Posterior vena cava (tissue), 2 donors: ENCODE measurements at regions not wholly inside any gene's neighbourhood (a gene's known extent, or its start where the extent isn't known, plus 50 kb on each side); places are given as distances from the start of the nearest gene placed in this dataset.
A peak's percentile ranks its signal among the peaks of the same experiment; 100 is the strongest.
"Not testable (repeated sequence)": the region's sequence is repeated elsewhere in the genome, so short reads cannot be mapped to it uniquely, and the experiment has no call there.

ENCODE experiments used
- DNase-seq: peaks from one replicate; pipeline ENCODE4 v3.0.0-alpha.2; 2020; ENCODE audit warnings: low spot score
- intact Hi-C, 2 donors: fragments of 100-400 bp; cut with DNase I; formaldehyde crosslinking; loops; one replicate each; pipeline versions ENCODE4 v1.14.1 to v1.14.2; 2022 to 2023
- donor health status: DM: yes; HTN: yes; CAD: no.
- donor health status: DM: yes; HTN: yes; CAD: no.

DNA sequence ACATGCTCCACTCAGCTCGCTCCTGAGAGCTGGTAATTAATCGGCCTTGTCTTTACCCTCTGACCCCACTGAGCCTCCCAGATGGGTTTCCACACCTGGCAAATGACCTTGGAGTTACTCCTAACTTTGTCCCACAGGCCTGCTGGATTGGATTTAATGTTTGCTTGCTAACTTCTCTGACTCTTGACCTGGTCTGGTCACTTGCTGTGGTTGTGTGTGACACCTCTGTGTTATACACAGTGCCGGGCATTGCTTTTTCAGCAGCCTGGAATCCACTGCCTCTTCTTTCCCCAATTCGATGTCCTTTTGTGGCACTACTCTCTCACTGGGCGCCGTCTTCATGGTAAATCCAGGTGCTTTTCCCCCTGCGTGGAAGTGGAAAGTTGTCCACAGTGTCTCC is 145.8 kb upstream of the PLGLB2 start:
- intact Hi-C loops, DNase-seq: not testable (repeated sequence)

- intact Hi-C loops, DNase-seq: not testable (repeated sequence)
Measured at GRCh38 chr2:87602728-87603127, 145.2 kb upstream of the PLGLB2 start.

- DNase-seq, intact Hi-C loops: not testable (repeated sequence)
Measured at GRCh38 chr2:87603418-87604278, 144.2 kb upstream of the PLGLB2 start.

GRCh38 chr2:87604279-87604818 is 143.5 kb upstream of the PLGLB2 start:
- intact Hi-C loops: not testable (repeated sequence)
- DNase-seq: peak; percentile 84

DNA sequence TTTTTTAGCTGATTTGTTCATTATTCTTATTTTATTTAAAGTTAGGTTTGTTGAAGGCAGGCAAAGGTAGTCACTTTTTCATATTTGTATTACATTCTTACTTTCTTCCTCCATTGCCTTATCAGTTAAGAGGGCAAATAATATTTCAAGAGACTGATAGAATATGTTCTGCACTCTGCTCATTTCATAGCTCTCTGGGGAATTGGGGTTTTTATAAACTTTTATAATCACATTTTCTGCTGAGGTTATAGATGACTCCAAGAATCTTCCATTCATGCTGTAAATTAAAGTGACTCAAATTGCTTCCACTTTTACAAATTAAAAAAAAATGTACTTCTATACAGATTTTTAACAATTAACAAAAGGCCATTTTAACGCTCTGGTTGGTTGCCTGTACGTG is 142.9 kb upstream of the PLGLB2 start:
- intact Hi-C loops, DNase-seq: not testable (repeated sequence)

GRCh38 chr2:87608377-87609166 is 139.3 kb upstream of the PLGLB2 start:
- intact Hi-C loops, DNase-seq: not testable (repeated sequence)

DNA sequence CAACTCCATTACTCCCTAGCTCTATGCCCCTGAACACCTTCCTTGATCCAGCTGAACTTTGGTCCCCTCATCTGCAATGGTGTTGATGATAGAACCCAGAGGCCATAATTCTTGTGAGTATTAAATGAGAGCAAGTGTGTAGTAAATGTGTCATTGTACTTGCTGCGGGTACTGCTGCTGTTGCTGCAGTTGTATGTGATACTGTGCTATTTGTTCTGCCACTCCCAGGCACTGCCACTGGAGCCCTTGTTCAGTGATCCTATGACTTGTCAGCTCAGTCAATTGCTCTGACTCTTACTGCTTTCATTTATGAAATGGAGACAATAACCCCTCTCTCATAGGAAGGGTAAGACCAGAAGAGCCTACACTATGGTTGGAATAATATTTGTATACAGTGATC is 136.9 kb upstream of the PLGLB2 start:
- DNase-seq, intact Hi-C loops: not testable (repeated sequence)

- DNase-seq, intact Hi-C loops: not testable (repeated sequence)
Measured at GRCh38 chr2:87611416-87611815, 136.5 kb upstream of the PLGLB2 start.

DNA sequence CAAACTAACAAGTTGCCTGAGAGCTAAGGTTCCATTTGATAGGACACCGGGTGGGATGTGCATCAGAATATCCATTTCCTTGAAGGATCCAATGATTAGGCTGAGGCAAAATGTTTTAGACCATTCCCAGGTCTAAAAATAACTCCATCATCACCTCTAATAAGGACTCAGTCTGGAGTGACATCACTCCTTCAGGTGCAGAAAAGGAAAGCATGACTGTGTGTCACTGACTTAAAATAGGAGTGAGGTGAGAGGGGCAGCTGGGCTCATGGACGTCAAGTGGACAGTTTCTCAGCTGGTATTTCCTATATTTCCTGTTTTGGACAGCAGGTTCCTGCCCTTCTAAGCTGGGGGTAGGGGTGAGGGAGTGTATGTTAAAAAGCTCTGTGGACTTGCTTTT is 135.9 kb upstream of the PLGLB2 start:
- DNase-seq, intact Hi-C loops: not testable (repeated sequence)

DNA sequence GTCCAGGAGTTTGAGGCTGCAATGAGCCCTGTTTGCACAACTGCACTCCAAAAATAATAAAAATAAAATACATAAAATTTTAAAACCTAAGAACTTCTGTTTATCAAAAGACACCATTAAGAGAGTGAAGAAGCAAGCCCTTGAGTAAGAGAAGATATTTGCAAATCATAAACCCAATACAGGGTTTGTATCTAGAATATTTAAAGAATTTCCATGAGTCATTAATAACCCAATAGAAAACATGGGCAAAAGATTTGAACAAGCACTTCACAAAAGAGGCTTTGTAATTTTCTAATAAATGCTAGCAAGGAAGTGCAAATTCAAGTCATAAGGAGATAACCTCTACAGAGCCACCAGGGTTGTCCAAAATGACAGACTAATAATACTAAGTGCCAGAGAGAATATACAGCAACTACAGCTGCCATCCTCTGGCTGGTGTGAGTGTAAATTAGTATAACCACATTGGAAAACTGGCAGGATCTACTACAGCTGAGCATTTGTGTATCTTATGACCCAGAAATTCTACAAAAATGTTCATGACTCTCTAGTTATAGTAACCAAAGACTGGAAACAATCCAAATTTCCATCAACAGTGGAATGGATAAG is 133.0 kb upstream of the PLGLB2 start:
- intact Hi-C loops, DNase-seq: not testable (repeated sequence)

DNA sequence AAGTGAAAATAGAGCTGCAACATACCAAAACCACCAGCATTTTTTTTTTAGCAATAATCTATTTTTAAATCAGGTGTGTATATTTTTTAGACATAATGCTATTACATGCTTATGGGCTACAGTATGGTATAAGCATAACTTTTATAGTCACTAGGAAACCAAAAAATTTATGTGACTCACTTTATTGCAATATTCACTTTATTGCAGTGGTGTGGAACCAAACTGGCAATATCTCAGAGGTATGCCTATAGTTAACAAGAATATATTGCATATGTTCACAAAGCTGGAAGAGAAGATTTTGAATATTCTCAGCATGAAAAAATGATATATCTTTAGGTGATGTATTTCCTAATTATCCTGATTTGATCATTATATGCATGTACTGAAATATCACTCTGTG is 128.8 kb upstream of the PLGLB2 start:
- intact Hi-C loops, DNase-seq: not testable (repeated sequence)

GRCh38 chr2:87621139-87621538 is 126.7 kb upstream of the PLGLB2 start:
- intact Hi-C loops, DNase-seq: not testable (repeated sequence)

DNA sequence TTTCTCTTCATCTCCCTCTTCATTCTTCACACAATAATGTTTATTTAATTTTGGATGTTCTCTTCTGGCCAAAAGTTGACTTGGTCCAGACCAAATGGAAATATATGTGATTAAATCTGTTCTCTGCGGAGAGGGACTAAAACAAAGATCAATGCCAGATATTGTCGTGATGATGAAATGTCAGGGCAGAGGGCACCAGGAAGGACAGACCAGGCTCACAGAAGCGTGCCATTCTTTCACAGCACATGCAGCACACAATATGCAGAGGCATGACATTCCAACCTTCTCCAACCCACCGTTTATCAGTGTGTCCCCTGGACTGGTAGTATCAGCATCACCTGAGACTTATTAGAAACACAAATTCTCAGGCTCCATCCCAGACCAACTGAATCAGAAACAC is 125.2 kb upstream of the PLGLB2 start:
- DNase-seq, intact Hi-C loops: not testable (repeated sequence)

DNA sequence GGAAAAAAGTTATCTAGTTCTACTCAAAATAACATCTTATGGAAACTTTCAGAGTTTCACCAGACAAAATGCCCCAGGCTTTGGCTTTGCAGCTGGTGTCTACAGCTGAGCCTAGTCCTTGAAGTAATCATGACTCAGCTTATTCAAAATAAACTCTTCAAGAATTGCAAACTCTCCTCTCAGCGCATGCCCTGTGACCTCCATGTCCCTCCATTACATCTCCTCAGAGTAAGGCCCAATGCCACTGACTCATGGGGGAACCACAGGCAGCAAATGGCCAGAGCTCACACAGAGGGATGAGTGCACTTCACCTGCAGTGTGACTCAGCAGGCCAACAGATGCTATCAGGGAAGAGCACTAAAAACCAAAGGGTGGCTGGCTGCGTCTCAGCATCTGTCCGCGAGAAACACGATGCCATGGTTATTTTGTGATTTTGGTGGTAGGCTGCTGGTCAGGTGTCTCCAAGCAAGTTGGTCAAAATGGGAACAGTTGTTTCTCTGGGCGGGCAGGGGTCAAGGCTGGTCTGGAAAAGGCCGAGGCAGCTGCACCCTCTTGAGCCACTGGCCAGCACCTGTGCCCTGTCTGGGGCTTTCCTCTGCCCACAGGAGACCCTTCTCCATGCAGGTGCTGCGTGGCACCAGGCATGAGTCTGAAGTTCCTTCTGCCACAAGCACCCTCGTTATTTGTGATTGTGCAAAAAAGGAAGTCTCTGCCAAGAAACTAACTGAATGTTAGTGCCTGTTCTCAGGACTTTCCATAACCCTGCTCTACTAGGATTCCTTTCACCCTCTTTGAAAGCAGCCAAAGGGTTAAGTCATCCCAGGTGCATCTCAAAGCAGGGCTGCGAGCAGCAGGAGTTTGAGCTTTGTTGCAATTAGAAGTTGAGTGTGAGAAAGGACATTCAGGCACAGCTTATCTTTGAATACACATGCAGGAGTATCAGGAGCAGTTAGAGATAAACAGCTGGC is 118.1 kb upstream of the PLGLB2 start:
- intact Hi-C loops, DNase-seq: not testable (repeated sequence)

GRCh38 chr2:87630892-87631291 is 117.0 kb upstream of the PLGLB2 start:
- intact Hi-C loops, DNase-seq: not testable (repeated sequence)

DNA sequence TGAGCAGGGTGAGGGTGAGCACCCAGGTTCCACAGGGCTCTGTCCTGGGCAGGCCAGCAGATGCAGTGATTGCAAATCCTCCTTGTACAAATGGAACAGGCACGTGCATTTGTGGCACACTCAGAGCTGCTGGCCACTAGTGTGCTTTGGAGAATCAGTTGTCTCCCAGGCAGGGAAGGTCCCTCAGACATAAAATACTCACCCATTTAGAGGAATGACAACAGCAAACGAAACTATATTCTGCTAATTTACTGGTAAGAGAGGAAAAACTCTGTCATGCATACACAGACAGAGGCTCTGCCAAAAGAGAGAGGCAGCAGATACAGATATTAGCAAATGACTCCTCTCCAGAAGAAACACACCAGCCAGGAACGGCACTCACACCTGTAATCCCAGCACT is 116.5 kb upstream of the PLGLB2 start:
- intact Hi-C loops, DNase-seq: not testable (repeated sequence)

DNA sequence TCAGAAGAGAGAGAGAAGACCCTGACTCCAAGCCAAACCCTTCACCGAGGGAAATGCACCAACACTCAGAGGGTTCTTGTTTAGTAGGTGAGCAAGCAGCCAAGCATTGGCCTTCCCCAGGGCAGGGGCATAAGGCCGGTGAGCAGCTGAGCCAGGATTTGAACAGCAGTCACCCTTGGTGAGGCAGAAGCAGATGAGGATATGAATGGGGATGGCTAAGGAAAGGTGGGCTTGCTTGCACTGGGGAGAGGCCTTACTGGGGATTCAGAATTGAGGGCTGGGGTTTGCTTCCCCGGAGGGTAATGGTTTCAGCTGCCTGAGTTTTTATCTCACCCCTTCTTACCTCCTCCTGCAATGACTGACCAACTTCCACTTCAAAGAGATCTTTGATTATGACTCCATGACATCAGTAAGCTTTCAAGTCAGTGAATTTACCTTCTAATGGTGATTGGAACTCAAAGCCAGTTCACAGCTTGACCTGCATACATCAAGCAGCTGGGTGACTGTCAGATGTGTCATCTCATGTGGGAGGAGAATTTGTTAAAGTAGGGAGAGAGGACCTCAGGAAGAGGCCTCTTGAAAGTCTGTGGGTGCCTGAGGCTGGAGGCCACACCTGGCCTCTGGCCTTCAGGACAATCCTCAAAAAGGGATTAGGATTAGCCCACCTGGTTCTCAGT is 114.5 kb upstream of the PLGLB2 start:
- intact Hi-C loops, DNase-seq: not testable (repeated sequence)

- intact Hi-C loops, DNase-seq: not testable (repeated sequence)
Measured at GRCh38 chr2:87634106-87634505, 113.8 kb upstream of the PLGLB2 start.
